Muscle layer of duodenum (tissue), 2 donors: ENCODE measurements at regions not wholly inside any gene's neighbourhood (a gene's known extent, or its start where the extent isn't known, plus 50 kb on each side); places are given as distances from the start of the nearest gene placed in this dataset.

Experiments used
- H3K27ac ChIP-seq: one replicate; pipeline ENCODE4 v1.7.0; 2013; ENCODE audit warnings: mild to moderate bottlenecking, low read length
- H3K27me3 ChIP-seq: one replicate; pipeline ENCODE4 v1.7.0; 2013; ENCODE audit warnings: low read depth, mild to moderate bottlenecking, control low read depth, low read length
- H3K36me3 ChIP-seq, 2 donors: one replicate each; pipeline ENCODE4 v1.7.0; 2013; ENCODE audit warnings: low read length in 2 of 2, control low read depth in 1 of 2, mild to moderate bottlenecking in 1 of 2; ENCODE audit not compliant: insufficient read depth in 2 of 2, control insufficient read depth in 1 of 2
- H3K4me1 ChIP-seq, 2 donors: one replicate each; pipeline ENCODE4 v1.7.0; 2013; ENCODE audit warnings: low read length in 2 of 2, mild to moderate bottlenecking in 2 of 2, control low read depth in 1 of 2, moderate library complexity in 1 of 2; ENCODE audit not compliant: insufficient read depth in 2 of 2, control insufficient read depth in 1 of 2
- H3K4me3 ChIP-seq, 2 donors: one replicate each; pipeline ENCODE4 v1.7.0; 2013; ENCODE audit warnings: low read length in 2 of 2, low read depth in 1 of 2, mild to moderate bottlenecking in 1 of 2
- H3K9me3 ChIP-seq, 2 donors: one replicate each; pipeline ENCODE4 v1.7.0; 2013; ENCODE audit warnings: low read length in 2 of 2, control low read depth in 1 of 2, mild to moderate bottlenecking in 1 of 2; ENCODE audit not compliant: control insufficient read depth in 1 of 2
- donor health status: healthy.

DNA sequence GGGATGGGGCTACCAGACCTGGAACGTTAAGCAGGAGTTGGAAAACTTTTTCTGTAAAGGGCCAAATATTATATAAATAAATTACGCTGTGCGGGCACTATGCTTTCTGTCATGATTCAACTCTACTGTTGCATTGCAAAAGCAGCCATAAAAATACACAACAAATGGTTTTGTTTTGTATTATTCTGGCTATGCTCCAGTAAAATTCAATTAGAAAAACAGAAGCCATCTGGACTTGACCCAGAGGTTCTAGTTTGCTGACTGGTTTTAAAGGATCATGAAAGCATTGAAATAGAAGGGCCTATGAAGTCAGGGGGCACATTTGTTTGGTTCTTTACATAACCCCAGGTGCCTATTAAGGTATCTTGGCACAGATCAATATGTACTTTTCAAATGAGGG is 647.4 kb upstream of the LMCD1 start:
- H3K4me3 ChIP-seq, result no peak overlapping the region
- H3K4me1 ChIP-seq, result no peaks in the 10 kb centered on the region
- H3K27ac ChIP-seq, result no peak overlapping the region
- no peaks in the 10 kb centered on the region for H3K27me3 ChIP-seq
- no peaks in the 10 kb centered on the region for H3K36me3 ChIP-seq
- no peaks in the 10 kb centered on the region for H3K9me3 ChIP-seq

DNA sequence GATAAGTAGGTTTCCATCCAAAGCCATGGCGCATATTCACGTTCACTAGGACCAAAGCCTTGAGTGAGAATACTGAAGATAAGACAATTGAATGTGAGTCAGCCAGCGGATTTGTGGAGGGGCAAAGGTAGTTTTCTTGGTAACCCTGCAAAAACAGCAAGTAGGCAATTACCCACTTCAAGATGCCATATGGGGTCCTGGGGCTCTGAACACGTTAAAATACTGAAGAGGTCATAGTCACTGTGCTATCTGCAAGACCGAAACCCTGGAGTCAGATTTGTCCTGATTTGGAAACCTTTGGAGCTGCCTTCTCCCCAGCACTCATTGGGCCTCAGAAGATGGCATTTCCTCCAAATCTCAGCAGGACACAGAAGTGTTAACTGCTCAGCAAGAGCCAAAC is 646.9 kb upstream of the LMCD1 start:
- Histone ChIP-seq H3K9me3 (no peaks in the 10 kb centered on the region), H3K36me3 (no peaks in the 10 kb centered on the region), H3K27me3 (no peaks in the 10 kb centered on the region), H3K27ac (no peak overlapping the region), H3K4me3 (no peak overlapping the region), H3K4me1 (no peaks in the 10 kb centered on the region)

DNA sequence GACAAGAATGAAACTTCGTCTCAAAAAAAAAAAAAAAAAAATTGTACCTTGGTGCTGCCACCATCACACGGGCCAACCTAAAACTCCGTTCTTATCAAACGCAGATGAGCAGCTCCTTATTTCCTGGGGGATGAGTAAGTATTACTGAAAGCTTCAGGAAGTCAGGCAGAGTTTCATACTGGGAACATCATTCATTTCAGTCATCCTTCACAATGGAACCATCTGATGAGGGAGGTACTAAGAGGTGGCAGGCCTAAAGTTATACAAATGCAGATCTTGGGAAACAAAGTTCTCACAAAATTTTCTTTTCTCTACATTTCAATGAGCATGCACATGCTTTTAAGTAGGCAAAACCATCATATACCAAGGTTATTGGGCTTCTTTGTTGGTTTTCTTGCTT is 636.0 kb upstream of the LMCD1 start:
- H3K4me3 ChIP-seq, result no peak overlapping the region
- H3K27ac ChIP-seq, result no peak overlapping the region
- H3K36me3 ChIP-seq, result no peaks in the 10 kb centered on the region
- peaks cover 0 to 2% of the 10 kb centered on the region in 2 donors for H3K9me3 ChIP-seq
- H3K27me3 ChIP-seq, result no peaks in the 10 kb centered on the region
- H3K4me1 ChIP-seq, result no peaks in the 10 kb centered on the region

DNA sequence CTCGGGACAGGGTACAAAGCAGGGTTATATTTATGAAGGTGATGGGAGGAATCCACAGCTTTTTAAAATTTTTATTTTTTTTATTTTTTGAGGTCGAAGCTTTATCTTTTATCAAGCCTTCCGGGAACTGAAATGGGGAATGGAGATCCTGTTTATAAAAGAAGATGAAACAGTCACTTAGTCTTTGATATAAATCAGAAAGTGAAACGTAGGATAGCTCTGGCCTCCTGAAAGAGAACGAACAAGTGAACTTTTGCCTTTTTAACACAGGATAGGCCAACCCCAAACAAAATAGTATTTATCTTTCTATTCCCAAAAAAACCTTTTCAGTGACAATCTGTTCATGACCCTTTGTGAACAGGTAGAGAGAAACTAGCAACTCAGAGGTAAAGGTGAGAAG is 634.0 kb upstream of the LMCD1 start:
- no peaks in the 10 kb centered on the region for H3K4me1 ChIP-seq
- no peak overlapping the region for H3K27ac ChIP-seq
- no peaks in the 10 kb centered on the region for H3K27me3 ChIP-seq
- H3K36me3 ChIP-seq, result no peaks in the 10 kb centered on the region
- peaks cover 0 to 2% of the 10 kb centered on the region in 2 donors for H3K9me3 ChIP-seq
- no peak overlapping the region for H3K4me3 ChIP-seq

DNA sequence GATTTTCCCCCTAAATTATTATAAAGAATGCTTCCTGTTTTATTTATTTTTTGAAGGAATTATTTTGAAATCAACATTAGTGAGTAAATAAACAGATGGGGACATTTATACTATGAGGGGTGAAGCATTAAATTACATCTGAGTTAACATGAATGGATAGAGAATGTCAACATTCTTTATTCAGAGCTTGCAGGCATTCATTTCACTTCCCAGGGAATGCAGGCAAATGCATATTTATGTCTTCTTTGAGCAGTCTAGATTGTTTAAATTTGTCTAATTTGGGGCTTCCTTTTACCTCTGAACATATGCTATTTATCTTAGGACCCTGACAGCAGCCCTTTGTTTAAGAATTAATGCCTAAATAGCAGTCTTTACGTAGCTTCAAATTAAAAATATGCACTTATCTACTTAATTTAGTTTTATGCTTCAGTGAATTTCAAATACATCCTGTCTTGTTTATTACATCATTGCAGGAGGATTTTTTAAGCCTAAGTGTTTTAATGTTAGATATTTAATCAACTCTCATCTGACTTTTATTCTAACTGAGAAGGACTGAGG is 630.5 kb upstream of the LMCD1 start:
- H3K4me3 ChIP-seq, result no peak overlapping the region
- H3K27ac ChIP-seq, result no peak overlapping the region
- no peaks in the 10 kb centered on the region for H3K27me3 ChIP-seq
- no peaks in the 10 kb centered on the region for H3K9me3 ChIP-seq
- H3K36me3 ChIP-seq, result no peaks in the 10 kb centered on the region
- no peaks in the 10 kb centered on the region for H3K4me1 ChIP-seq

DNA sequence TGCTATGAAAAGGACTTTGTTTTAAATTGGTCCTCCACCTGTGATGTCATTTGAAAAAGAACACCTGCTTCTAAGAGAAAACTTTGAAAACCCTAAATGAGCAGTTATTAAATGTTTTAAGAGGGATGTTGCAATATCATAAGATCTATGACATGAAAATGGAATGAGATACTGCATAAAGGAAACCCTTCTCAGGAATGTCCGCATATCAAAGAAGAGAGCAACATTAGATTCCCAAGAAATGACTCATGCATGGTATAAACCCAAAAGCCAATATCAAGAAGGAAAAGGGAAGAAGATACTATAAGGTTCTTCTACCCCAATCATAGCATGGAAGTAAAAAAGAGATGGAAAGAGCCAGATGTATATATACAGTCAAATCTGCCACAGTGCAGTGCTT is 627.5 kb upstream of the LMCD1 start:
- Histone ChIP-seq H3K27me3 (no peaks in the 10 kb centered on the region), H3K4me1 (no peaks in the 10 kb centered on the region), H3K27ac (no peak overlapping the region), H3K36me3 (no peaks in the 10 kb centered on the region), H3K4me3 (no peak overlapping the region), H3K9me3 (no peaks in the 10 kb centered on the region)

DNA sequence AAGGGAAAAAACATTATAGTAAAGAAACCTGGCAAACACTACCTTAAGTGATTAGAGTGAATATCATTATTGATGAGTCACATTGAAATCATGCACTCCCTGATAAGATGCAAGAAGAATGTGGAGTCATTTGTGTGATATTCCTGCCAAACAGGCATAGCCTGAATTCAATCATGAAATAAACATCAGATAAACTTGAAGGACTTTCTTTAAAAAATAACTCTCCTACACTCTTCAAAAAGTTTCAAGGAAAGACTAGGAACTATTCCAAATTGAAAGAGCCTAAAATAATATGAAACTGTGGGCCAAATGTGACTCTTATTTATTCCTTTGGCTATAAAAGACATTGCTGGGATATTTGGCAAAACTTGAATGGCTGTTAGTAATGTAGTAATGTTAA is 625.7 kb upstream of the LMCD1 start:
- H3K4me3 ChIP-seq, result no peak overlapping the region
- no peaks in the 10 kb centered on the region for H3K36me3 ChIP-seq
- no peaks in the 10 kb centered on the region for H3K9me3 ChIP-seq
- no peaks in the 10 kb centered on the region for H3K27me3 ChIP-seq
- no peaks in the 10 kb centered on the region for H3K4me1 ChIP-seq
- H3K27ac ChIP-seq, result no peak overlapping the region

DNA sequence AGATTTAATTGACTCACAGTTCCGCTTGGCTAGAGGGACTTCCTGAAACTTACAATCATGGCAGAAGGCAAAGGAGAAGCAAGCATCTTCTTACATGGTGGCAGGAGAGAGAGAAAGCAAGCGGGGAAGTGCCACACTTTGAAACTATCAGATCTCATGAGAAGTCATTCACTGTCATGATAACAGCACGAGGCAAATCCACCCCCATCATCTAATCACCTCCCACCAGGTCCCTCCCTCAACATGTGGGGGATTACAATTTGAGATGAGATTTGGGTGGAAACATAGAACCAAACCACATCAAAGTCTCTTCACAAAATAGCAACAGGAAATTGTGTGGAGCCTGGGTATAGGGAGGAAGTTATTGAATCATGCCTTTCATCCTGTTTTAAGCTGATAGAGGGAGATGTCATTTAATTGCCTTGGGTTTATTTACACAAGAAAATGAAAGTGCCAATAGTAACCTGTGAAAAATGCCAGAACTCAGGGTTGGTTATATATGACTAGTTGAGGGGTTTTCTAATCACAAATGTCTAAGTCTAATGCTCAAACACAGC is 624.8 kb upstream of the LMCD1 start:
- Histone ChIP-seq H3K27me3 (no peaks in the 10 kb centered on the region), H3K27ac (no peak overlapping the region), H3K36me3 (no peaks in the 10 kb centered on the region), H3K4me3 (no peak overlapping the region), H3K4me1 (no peaks in the 10 kb centered on the region), H3K9me3 (no peaks in the 10 kb centered on the region)

DNA sequence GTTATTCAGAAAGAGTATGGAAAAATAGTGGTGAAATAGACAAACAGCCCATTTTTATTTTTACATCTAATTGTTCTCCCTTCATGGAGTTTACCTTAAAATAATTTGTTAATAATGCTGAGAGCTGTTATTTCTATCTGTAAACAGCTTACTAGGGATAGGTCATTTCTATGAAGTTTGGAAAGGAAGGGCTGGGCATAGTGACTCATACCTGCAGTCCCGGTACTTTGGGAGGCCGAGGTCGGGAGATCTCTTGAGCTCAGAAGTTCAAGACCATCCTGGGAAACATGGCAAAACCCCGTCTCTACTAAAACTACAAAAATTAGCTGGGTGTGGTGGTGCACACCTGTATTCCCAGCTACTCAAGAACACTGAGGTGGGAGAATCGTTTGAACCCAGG is 624.3 kb upstream of the LMCD1 start:
- no peak overlapping the region for H3K27ac ChIP-seq
- H3K27me3 ChIP-seq, result no peaks in the 10 kb centered on the region
- H3K9me3 ChIP-seq, result no peaks in the 10 kb centered on the region
- H3K36me3 ChIP-seq, result no peaks in the 10 kb centered on the region
- H3K4me3 ChIP-seq, result no peak overlapping the region
- H3K4me1 ChIP-seq, result no peaks in the 10 kb centered on the region

DNA sequence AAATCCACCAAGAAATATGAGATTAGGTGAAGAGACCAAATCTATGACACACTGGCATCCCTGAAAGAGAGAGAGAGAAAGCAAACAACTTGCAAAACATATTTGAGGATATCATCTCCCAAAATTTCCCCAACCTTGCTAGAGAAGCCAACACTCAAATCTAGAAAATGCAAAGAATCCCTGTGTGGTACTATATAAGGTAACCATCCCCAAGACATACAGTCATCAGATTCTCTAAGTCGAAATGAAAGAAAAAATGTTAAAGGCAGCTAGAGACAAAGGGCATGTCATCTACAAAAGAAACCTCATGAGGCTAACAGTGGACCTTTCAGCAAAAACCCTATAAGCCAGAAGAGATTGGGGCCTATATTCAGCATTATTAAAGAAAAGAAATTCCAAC is 622.1 kb upstream of the LMCD1 start:
- Histone ChIP-seq H3K9me3 (no peaks in the 10 kb centered on the region), H3K27me3 (no peaks in the 10 kb centered on the region), H3K27ac (no peak overlapping the region), H3K4me3 (no peak overlapping the region), H3K36me3 (no peaks in the 10 kb centered on the region), H3K4me1 (no peaks in the 10 kb centered on the region)

DNA sequence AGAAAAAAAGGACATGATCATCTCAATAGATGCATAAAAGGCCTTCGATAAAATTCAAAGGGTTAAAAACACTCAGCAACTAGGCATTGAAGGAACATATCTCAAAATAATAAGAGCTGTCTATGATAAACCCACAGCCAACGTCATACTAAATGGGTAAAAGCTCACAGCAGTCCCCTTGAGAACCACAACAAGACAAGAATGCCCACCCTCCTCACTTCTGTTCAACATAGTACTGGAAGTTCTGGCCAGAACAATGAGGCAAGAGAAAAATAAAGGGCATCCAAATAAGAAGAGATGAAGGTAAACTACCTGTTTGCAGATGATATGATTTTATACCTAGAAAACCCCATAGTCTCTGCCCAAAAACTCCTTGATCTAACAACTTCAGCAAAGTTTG is 619.7 kb upstream of the LMCD1 start:
- Histone ChIP-seq H3K9me3 (no peaks in the 10 kb centered on the region), H3K27ac (no peak overlapping the region), H3K4me1 (no peaks in the 10 kb centered on the region)

DNA sequence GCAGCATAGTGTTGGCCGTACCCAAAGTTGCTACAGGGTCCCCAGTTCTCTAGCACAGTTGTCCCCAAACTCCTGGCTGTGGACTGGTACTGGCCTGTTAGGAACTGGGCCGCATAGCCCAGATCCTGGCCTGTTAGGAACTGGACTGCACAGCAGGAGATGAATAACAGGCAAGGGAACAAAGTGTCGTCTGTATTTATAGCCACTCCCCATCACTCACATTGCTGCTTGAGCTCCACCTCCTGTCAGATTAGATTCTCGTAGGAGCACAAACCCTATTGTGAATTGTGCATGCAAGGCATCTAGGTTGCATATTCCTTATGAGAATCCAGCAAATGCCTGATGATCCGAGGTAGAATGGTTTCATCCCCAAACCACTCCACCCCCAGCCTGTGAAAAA is 604.0 kb upstream of the LMCD1 start:
- Histone ChIP-seq H3K4me3 (no peak overlapping the region), H3K36me3 (no peaks in the 10 kb centered on the region), H3K27me3 (no peaks in the 10 kb centered on the region), H3K4me1 (no peaks in the 10 kb centered on the region), H3K27ac (no peak overlapping the region), H3K9me3 (no peaks in the 10 kb centered on the region)

More for the DNA sequence above, 619.7 kb upstream of the LMCD1 start:
- Histone ChIP-seq H3K27me3 (no peaks in the 10 kb centered on the region), H3K36me3 (no peaks in the 10 kb centered on the region), H3K4me3 (no peak overlapping the region)
